ENCODE measurements at regions not wholly inside any gene's neighbourhood (a gene's known extent, or its start where the extent isn't known, plus 50 kb on each side); places are given as distances from the start of the nearest gene placed in this dataset.

DNA sequence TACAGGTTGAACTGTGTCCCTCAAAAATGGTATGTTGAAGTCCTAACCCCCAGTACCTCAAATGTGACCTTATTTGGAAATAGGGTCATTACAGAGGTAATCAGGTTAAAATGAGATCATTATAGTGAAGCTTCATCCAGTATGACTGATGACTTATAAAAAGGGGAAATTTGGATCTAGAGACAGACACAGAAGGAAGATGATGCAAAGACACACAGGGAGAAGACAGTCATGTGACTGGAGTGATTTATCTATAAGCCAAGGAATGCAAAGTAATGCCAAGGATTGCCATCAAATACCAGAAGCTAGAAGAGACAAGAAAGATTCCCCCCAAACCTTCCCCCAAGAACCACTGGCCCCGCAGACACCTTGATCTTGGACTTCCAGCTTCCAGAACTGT, 155.2 kb downstream of the RBMX2 start:
- no peaks in the 10 kb centered on the region for H3K4me1 Mint-ChIP-seq
- no peak overlapping the region for H3K4me3 Mint-ChIP-seq

DNA sequence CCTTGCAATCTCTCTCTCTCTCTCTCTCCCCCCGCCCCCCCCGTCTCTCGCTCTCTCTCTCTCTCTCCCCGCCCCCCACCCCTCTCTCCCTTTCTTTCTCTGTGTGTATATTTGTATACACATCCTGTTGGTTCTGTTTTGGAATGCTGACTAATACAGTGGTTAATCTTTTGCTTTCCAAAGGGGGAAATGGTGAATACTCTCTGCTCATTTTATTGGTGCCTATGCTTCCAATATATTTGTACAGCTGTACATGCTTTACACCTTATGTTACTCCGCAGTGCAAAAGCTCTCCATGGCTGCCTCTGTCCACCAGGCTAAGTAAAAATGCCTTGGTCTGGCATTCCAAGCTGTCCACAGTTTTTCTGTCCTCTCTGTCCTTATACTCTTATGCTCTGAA, 158.8 kb downstream of the RBMX2 start:
- Mint-ChIP-seq H3K27me3 (ENCODE audit: insufficient read depth) (no peaks in the 10 kb centered on the region), H3K36me3 (ENCODE audit: low read depth) (no peaks in the 10 kb centered on the region), H3K27ac (no peak overlapping the region), H3K4me3 (no peak overlapping the region), H3K4me1 (no peaks in the 10 kb centered on the region), H3K9me3 (peaks cover 4% of the 10 kb centered on the region)
- DNase-seq = no peak
- Histone ChIP-seq H3K36me3 (ENCODE audit: control insufficient read depth, insufficient read depth, low read length) (no peaks in the 10 kb centered on the region), H3K4me3 (ENCODE audit: low read length) (no peak overlapping the region), H3K27me3 (ENCODE audit: control insufficient read depth, insufficient read depth, low read length, poor library complexity, severe bottlenecking) (no peaks in the 10 kb centered on the region), H3K9ac (ENCODE audit: extremely low read depth, low read length, poor library complexity, severe bottlenecking) (no peak overlapping the region), H3K4me1 (ENCODE audit: control insufficient read depth, insufficient read depth, low read length) (no peaks in the 10 kb centered on the region), H3K9me3 (ENCODE audit: control insufficient read depth, low read length) (peaks cover 4% of the 10 kb centered on the region), H3K27ac (ENCODE audit: low read depth, low read length) (no peak overlapping the region)
- WGBS, 2 experiments (ENCODE audit: insufficient coverage in 1 of 2, insufficient read length in 1 of 2) = 100% methylated on average over 1 of the region's 5 CpGs
- TF ChIP-seq CTCF (conservative IDR thresholded peaks at IDR 0.05) = no peak

More for the DNA sequence above, 155.2 kb downstream of the RBMX2 start:
- Mint-ChIP-seq H3K9me3 (no peaks in the 10 kb centered on the region), H3K27me3 (ENCODE audit: insufficient read depth) (no peaks in the 10 kb centered on the region), H3K36me3 (ENCODE audit: low read depth) (no peaks in the 10 kb centered on the region), H3K27ac (no peak overlapping the region)
- no peak for DNase-seq
- Histone ChIP-seq H3K9me3 (ENCODE audit: control insufficient read depth, low read length) (no peaks in the 10 kb centered on the region), H3K27me3 (ENCODE audit: control insufficient read depth, insufficient read depth, low read length, poor library complexity, severe bottlenecking) (no peaks in the 10 kb centered on the region), H3K27ac (ENCODE audit: low read depth, low read length) (no peak overlapping the region), H3K4me3 (ENCODE audit: low read length) (no peak overlapping the region), H3K4me1 (ENCODE audit: control insufficient read depth, insufficient read depth, low read length) (no peaks in the 10 kb centered on the region), H3K36me3 (ENCODE audit: control insufficient read depth, insufficient read depth, low read length) (no peaks in the 10 kb centered on the region), H3K9ac (ENCODE audit: extremely low read depth, low read length, poor library complexity, severe bottlenecking) (no peak overlapping the region)
- 100% methylated on average over 1 of the region's 1 CpG; no CpG with 5 or more reads in 1 of the 2 experiments for WGBS, 2 experiments (ENCODE audit: insufficient coverage in 1 of 2, insufficient read length in 1 of 2)
- no peak for TF ChIP-seq CTCF (conservative IDR thresholded peaks at IDR 0.05)

DNA sequence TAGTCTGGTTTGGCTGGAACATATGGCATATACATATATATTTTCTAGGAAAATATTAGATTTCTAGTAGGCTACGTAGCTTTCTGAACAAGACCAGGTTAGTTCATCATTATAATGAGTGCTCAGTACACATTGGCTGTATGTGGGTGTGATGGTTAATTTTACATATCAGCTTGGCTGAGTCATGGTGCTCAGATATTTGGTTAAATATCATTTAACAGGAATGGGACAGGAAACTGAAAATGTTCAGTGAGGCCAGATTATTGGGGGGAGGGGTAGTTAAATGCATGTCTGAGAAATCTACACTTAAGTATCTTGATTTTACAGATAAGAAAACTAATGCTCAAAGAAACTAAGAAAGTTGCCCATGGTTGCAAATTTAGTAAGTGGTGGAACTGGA, 160.1 kb downstream of the RBMX2 start:
- Mint-ChIP-seq H3K4me1 (peaks cover 9% of the 10 kb centered on the region), H3K9me3 (peaks cover 13% of the 10 kb centered on the region), H3K27me3 (ENCODE audit: insufficient read depth) (no peaks in the 10 kb centered on the region), H3K27ac (no peak overlapping the region), H3K4me3 (no peak overlapping the region), H3K36me3 (ENCODE audit: low read depth) (no peaks in the 10 kb centered on the region)
- no peak overlapping the region for H3K27ac ChIP-seq (ENCODE audit: low read depth, low read length)
- TF ChIP-seq CTCF (conservative IDR thresholded peaks at IDR 0.05) = no peak
- H3K9ac ChIP-seq (ENCODE audit: extremely low read depth, low read length, poor library complexity, severe bottlenecking) = no peak overlapping the region
- no peaks in the 10 kb centered on the region for H3K27me3 ChIP-seq (ENCODE audit: control insufficient read depth, insufficient read depth, low read length, poor library complexity, severe bottlenecking)
- H3K36me3 ChIP-seq (ENCODE audit: control insufficient read depth, insufficient read depth, low read length) = no peaks in the 10 kb centered on the region
- WGBS, 2 experiments (ENCODE audit: insufficient coverage in 1 of 2, insufficient read length in 1 of 2) = 100% methylated on average over 1 of the region's 1 CpG; no CpG with 5 or more reads in 1 of the 2 experiments
- no peak overlapping the region for H3K4me3 ChIP-seq (ENCODE audit: low read length)
- no peaks in the 10 kb centered on the region for H3K4me1 ChIP-seq (ENCODE audit: control insufficient read depth, insufficient read depth, low read length)
- peaks cover 4% of the 10 kb centered on the region for H3K9me3 ChIP-seq (ENCODE audit: control insufficient read depth, low read length)
- DNase-seq = no peak
